ENCODE measurements at regions not wholly inside any gene's neighbourhood (a gene's known extent, or its start where the extent isn't known, plus 50 kb on each side); places are given as distances from the start of the nearest gene placed in this dataset.

GRCh38 chr2:107215401-107216350 is 329.7 kb upstream of the ST6GAL2 start:
- Histone ChIP-seq H3K27me3 (no peaks in the 10 kb centered on the region), H3K27ac (no peak overlapping the region), H3K36me3 (no peaks in the 10 kb centered on the region), H3K4me1 (no peaks in the 10 kb centered on the region), H3K9me3 (no peaks in the 10 kb centered on the region), H3K4me3 (no peak overlapping the region)
- DNase-seq: no peak
- intact Hi-C loops (cut with DNase I; ENCODE audit: low total_unique reads): no loop called here
- TF ChIP-seq POLR2A (IDR thresholded peaks at IDR 0.05) (no peak), CTCF (IDR thresholded peaks at IDR 0.05) (no peak)

- DNase-seq: no peak
- H3K27ac ChIP-seq: no peak overlapping the region
- H3K4me3 ChIP-seq: no peak overlapping the region
- TF ChIP-seq CTCF (IDR thresholded peaks at IDR 0.05): no peak
- TF ChIP-seq POLR2A (IDR thresholded peaks at IDR 0.05): no peak
- H3K36me3 ChIP-seq: no peaks in the 10 kb centered on the region
- H3K27me3 ChIP-seq: no peaks in the 10 kb centered on the region
- no peaks in the 10 kb centered on the region for H3K9me3 ChIP-seq
- intact Hi-C loops (cut with DNase I; ENCODE audit: low total_unique reads): no loop called here
- no peaks in the 10 kb centered on the region for H3K4me1 ChIP-seq
These were observed 332.2 kb upstream of the ST6GAL2 start for GRCh38 chr2:107218208-107218607.

GRCh38 chr2:107222466-107222865 is 336.5 kb upstream of the ST6GAL2 start:
- no peak for TF ChIP-seq POLR2A (IDR thresholded peaks at IDR 0.05)
- no peak for TF ChIP-seq CTCF (IDR thresholded peaks at IDR 0.05)

GRCh38 chr2:107235491-107236254 is 349.7 kb upstream of the ST6GAL2 start:
- TF ChIP-seq POLR2A (IDR thresholded peaks at IDR 0.05) (no peak), CTCF (IDR thresholded peaks at IDR 0.05) (no peak)
- H3K9me3 ChIP-seq: no peaks in the 10 kb centered on the region
- H3K27ac ChIP-seq: no peak overlapping the region
- no peaks in the 10 kb centered on the region for H3K36me3 ChIP-seq
- no peak overlapping the region for H3K4me3 ChIP-seq
- no peaks in the 10 kb centered on the region for H3K27me3 ChIP-seq
- intact Hi-C loops (cut with DNase I; ENCODE audit: low total_unique reads): no loop called here
- no peaks in the 10 kb centered on the region for H3K4me1 ChIP-seq
- DNase-seq: no peak

More at GRCh38 chr2:107222466-107222865, 336.5 kb upstream of the ST6GAL2 start:
- Histone ChIP-seq H3K9me3 (no peaks in the 10 kb centered on the region), H3K4me1 (no peaks in the 10 kb centered on the region), H3K36me3 (no peaks in the 10 kb centered on the region), H3K4me3 (no peak overlapping the region), H3K27ac (no peak overlapping the region), H3K27me3 (no peaks in the 10 kb centered on the region)
- intact Hi-C loops (cut with DNase I; ENCODE audit: low total_unique reads): no loop called here
- DNase-seq: no peak

GRCh38 chr2:107242811-107243210 is 356.8 kb upstream of the ST6GAL2 start:
- Histone ChIP-seq H3K27me3 (no peaks in the 10 kb centered on the region), H3K27ac (no peak overlapping the region), H3K9me3 (no peaks in the 10 kb centered on the region), H3K4me3 (no peak overlapping the region), H3K36me3 (no peaks in the 10 kb centered on the region), H3K4me1 (no peaks in the 10 kb centered on the region)
- no peak for DNase-seq
- TF ChIP-seq CTCF (IDR thresholded peaks at IDR 0.05) (no peak), POLR2A (IDR thresholded peaks at IDR 0.05) (no peak)
- intact Hi-C loops (cut with DNase I; ENCODE audit: low total_unique reads): no loop called here

All from uterus (tissue), 3 donors.